Gastrocnemius medialis (tissue), 4 donors: ENCODE measurements at regions not wholly inside any gene's neighbourhood (a gene's known extent, or its start where the extent isn't known, plus 50 kb on each side); places are given as distances from the start of the nearest gene placed in this dataset.

Experiments
- POLR2A ChIP-seq, 2 donors: fragments of 450-650 bp; IDR thresholded peaks; one replicate each; pipeline ENCODE4 v1.6.1; 2017; ENCODE audit warnings: antibody characterized with exemption in 2 of 2, mild to moderate bottlenecking in 2 of 2, moderate library complexity in 2 of 2
- TF ChIP-seq, protein P1 (sequence below), 5 experiments: fragments of 450-650 bp in 3 of 5; fragments of 200-600 bp in 2 of 5; sonication (generic) in 2 of 5; IDR thresholded peaks in 4 of 5; conservative IDR thresholded peaks in 1 of 5; 1 replicate in 4 of 5; 2 replicates in 1 of 5; pipeline ENCODE4 v1.5.1; 2016 to 2019; ENCODE audit warnings: antibody characterized with exemption in 5 of 5, mild to moderate bottlenecking in 3 of 5, moderate library complexity in 3 of 5

GRCh38 chr10:1874533-1874932 is 137.2 kb upstream of the ADARB2 start:
- TF ChIP-seq, protein P1, sequence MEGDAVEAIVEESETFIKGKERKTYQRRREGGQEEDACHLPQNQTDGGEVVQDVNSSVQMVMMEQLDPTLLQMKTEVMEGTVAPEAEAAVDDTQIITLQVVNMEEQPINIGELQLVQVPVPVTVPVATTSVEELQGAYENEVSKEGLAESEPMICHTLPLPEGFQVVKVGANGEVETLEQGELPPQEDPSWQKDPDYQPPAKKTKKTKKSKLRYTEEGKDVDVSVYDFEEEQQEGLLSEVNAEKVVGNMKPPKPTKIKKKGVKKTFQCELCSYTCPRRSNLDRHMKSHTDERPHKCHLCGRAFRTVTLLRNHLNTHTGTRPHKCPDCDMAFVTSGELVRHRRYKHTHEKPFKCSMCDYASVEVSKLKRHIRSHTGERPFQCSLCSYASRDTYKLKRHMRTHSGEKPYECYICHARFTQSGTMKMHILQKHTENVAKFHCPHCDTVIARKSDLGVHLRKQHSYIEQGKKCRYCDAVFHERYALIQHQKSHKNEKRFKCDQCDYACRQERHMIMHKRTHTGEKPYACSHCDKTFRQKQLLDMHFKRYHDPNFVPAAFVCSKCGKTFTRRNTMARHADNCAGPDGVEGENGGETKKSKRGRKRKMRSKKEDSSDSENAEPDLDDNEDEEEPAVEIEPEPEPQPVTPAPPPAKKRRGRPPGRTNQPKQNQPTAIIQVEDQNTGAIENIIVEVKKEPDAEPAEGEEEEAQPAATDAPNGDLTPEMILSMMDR (IDR thresholded peaks at IDR 0.05 in 4 of 5, conservative IDR thresholded peaks at IDR 0.05 in 1 of 5): no peak
- TF ChIP-seq POLR2A (IDR thresholded peaks at IDR 0.05): no peak
